ENCODE measurements at regions not wholly inside any gene's neighbourhood (a gene's known extent, or its start where the extent isn't known, plus 50 kb on each side); places are given as distances from the start of the nearest gene placed in this dataset.

DNA sequence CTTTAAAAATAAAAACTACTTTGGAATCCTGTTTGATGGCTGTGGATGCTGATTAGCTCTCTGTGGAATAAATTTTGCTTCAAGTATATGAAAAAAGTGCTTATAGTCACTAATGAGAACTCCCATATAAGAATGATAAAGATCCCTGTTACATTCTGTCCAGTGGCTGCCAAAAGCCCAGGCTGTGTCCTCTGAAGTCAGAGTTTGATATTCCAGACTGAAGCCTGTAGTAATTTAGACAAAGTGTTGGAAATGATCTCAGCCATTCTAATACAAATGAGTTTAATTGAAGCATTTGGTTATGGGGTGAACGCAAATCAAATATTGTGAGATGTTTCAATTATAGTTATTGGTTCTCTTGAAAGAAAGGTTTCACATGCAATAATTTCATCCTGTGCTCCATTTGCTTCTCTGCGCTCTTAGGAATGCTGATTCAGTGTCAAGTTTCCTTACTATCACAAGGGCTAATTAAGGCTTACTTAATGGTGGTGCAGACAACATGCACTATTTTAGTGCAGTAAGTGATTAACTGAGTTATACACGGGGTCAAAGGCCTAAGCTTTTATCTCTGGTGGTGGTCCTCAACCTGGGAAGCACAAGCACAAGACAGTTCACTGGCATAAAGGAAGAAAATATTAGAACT, 867.6 kb downstream of the SORCS1 start:
- TF ChIP-seq CTCF (IDR thresholded peaks at IDR 0.05): no peak
- no peak for TF ChIP-seq TEAD4 (CRISPR knock-in tag; IDR thresholded peaks at IDR 0.05)
- no peak for TF ChIP-seq FOXK1 (CRISPR knock-in tag; IDR thresholded peaks at IDR 0.05)
- no peak for TF ChIP-seq ZNF671 (CRISPR knock-in tag; IDR thresholded peaks at IDR 0.05)
- no peak for TF ChIP-seq E2F1 (CRISPR knock-in tag; IDR thresholded peaks at IDR 0.05)
- no peak for TF ChIP-seq NFYB (CRISPR knock-in tag; conservative IDR thresholded peaks at IDR 0.05; ENCODE audit: low read depth)
- TF ChIP-seq MLX (CRISPR knock-in tag; IDR thresholded peaks at IDR 0.05): no peak
- TF ChIP-seq ZNF219 (CRISPR knock-in tag; IDR thresholded peaks at IDR 0.05; ENCODE audit: borderline replicate concordance): no peak
- TF ChIP-seq JUN (CRISPR knock-in tag; IDR thresholded peaks at IDR 0.05): no peak
- no peak for TF ChIP-seq MYBL2 (CRISPR knock-in tag; IDR thresholded peaks at IDR 0.05)
- TF ChIP-seq NFE2L1 (CRISPR knock-in tag; IDR thresholded peaks at IDR 0.05): no peak
- TF ChIP-seq, protein P1, sequence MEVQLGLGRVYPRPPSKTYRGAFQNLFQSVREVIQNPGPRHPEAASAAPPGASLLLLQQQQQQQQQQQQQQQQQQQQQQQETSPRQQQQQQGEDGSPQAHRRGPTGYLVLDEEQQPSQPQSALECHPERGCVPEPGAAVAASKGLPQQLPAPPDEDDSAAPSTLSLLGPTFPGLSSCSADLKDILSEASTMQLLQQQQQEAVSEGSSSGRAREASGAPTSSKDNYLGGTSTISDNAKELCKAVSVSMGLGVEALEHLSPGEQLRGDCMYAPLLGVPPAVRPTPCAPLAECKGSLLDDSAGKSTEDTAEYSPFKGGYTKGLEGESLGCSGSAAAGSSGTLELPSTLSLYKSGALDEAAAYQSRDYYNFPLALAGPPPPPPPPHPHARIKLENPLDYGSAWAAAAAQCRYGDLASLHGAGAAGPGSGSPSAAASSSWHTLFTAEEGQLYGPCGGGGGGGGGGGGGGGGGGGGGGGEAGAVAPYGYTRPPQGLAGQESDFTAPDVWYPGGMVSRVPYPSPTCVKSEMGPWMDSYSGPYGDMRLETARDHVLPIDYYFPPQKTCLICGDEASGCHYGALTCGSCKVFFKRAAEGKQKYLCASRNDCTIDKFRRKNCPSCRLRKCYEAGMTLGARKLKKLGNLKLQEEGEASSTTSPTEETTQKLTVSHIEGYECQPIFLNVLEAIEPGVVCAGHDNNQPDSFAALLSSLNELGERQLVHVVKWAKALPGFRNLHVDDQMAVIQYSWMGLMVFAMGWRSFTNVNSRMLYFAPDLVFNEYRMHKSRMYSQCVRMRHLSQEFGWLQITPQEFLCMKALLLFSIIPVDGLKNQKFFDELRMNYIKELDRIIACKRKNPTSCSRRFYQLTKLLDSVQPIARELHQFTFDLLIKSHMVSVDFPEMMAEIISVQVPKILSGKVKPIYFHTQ (CRISPR knock-in tag; IDR thresholded peaks at IDR 0.05): no peak
- TF ChIP-seq HMGXB4 (CRISPR knock-in tag; IDR thresholded peaks at IDR 0.05): no peak
